GM21717 (cell line): ENCODE measurements at regions not wholly inside any gene's neighbourhood (a gene's known extent, or its start where the extent isn't known, plus 50 kb on each side); places are given as distances from the start of the nearest gene placed in this dataset.

ENCODE experiments used
- ATAC-seq: cut with Tn5 transposase; IDR thresholded peaks from one replicate; pipeline ENCODE4 v1.9.1; 2021; ENCODE audit warnings: mild to moderate bottlenecking, moderate library complexity; ENCODE audit not compliant: unreplicated experiment

DNA sequence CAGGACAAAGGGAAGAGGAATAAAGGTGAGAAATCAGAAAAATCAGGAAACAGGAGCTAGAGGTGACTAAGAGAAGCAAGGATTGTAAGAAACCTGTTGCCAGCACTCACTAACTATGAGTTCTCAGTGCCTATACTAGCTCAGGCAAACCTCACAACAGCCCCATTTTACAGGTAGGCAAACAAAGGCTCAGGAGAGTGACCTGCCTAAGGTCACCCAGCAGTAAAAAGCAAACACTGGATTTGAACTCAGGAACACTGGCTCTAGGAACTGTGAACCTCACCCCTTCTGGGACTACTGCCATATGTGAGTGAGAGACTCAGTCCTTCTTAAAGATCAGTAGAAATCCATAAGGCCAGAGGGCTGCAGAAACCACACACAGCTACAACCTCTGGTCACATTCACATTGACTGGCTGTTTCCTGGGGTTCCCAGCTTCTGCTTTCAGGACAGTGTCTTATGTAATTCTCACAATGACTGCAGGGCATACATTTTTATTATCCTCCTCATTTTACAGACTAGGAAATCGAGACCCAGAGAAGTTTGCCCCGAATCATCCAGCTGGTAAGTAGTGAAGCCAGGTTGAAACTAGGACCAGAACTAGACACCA lies 80.7 kb upstream of the MAFB start:
- no peak for ATAC-seq

GRCh38 chr20:40770564-40771307 lies 81.7 kb upstream of the MAFB start:
- no peak for ATAC-seq

DNA sequence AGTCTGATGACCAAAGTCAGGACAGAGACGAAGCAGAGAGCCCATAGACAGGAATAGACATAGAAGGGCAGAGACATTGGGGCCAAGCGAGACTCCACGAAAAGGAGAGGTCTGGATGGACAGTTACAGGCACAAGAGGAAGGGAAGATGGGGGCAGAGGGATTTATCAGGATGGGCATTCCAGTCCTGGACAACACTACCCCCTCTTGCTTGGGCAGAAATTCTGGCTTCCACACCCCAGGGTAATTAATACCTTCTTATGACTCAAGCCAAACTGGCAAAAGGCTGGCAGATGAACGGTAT lies 82.2 kb upstream of the MAFB start:
- no peak for ATAC-seq

DNA sequence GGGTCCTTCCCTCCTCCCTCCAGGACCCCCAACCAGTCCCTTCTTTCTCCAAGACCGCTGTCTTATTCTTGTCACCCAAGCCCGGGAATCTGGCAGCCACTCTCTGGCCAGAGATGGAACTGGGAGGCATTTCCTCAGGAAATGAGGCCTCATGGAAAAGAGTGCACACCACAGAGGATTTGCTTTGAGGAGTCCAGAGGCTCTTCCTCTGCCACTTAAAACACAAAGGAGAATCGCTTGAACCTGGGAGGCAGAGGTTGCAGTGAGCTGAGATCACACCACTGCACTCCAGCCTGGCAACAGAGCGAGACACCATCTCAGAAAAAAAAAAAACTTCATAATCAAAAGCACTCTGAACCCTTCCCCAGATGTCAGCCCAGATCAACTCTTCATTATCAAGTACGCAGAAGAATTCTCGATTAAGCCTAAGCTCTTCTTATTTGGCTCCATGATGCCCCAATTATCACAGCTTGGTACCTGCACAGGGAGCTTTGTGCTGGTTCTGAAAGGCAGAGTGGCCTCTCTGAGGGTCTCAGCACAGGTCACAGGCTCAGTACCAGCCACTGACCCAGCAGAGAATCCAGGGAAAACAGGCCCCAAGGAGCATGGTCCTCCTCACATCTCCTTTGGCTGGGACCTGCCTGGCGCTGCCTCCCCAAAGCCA lies 82.9 kb upstream of the MAFB start:
- ATAC-seq: no peak

DNA sequence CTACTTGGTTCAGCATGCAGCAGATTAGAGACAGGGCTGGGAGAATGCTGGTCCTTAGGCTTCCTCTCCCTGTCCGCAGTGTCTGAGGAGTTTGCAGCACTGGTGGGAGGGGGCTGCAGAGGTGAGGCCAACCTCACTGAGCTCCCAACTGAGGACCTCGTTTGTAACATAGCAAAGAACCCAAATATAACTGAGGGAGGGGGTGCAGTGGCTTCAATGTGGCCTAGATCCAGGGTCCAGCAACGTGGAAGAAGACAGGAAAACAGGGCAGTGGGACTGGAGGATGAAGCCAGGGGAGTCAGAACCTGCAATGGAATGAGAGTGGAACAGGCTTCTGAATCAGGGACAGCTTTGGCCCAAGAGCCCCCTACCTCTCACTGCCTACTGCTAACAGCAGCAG lies 84.3 kb upstream of the MAFB start:
- no peak for ATAC-seq

DNA sequence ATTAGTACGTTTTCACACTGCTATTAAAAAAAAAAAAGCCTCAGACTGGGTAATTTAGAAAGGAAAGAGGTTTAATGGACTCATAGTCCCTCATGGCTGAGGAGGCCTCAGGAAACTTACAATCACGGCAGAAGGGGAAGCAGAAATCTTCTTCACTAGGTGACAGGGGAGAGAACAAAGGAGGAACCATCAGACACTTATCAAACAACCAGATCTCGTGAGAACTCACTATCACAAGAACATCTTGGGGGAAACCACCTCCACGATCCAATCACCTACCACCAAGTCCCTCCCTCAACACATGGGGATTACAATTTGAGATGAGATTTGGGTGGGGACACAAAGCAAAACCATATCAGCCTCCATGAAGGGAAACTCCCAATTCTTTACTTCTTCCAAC lies 85.2 kb upstream of the MAFB start:
- no peak for ATAC-seq

DNA sequence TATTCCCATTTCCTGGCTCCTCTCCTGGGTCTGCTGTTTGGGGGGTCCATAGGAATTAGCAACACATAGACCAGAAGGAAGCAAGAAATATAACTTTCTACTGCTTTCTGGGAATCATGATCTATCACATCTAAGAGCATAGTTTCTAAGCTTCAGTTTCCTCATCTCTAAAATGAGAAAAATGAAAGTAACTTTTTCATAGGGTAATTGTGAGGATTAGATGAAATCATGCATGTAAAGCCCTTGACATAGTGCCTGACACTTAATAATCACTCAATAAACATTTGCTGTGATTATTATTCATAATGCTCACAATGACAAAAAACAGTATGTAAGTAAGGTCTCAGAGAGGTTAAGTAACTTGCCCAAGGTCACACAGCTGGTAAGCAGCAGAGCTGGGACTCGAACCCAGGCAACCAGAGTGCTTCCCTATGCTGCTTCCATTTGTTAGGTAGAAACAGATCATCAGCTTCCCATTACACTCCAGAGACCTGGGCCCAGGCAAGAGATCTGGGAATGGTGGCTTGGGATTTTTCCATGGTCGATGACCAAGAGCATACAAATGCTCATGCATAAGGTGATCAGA lies 86.6 kb upstream of the MAFB start:
- ATAC-seq: no peak

GRCh38 chr20:40776466-40777457 lies 87.7 kb upstream of the MAFB start:
- ATAC-seq: no peak

- no peak for ATAC-seq
These were observed 88.6 kb upstream of the MAFB start for GRCh38 chr20:40777653-40778052.

DNA sequence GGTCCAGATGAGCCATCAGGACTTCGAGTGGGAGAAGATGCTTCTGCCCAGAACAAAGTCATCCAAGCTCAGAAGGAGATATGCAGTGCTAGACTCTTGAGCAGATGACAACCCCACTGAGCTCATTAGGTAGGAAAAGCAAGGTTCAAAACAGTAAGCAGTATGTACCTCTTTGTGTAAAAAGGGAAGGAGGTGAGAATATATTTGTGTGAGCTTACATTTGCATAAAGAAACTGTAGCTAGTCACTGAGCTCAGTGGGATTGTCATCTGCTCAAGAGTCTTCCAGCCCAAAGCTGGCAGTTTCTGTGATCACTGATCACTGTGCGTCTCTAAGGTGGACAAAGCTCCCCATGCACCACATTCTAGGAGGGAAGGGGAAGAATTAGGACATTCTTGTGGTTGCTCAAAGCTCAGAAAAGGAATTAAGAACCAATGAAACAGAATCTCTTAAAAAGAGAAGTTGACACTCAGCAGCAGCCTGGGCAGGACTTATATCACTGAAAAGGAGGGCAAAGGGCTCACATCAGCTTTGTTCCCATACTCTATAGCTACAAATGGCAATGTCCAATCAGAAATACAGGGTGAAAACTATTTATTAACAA lies 90.0 kb upstream of the MAFB start:
- ATAC-seq: no peak

- ATAC-seq: no peak
These were observed 92.4 kb upstream of the MAFB start for GRCh38 chr20:40781327-40782042.

GRCh38 chr20:40782043-40782368 lies 93.0 kb upstream of the MAFB start:
- ATAC-seq: no peak

DNA sequence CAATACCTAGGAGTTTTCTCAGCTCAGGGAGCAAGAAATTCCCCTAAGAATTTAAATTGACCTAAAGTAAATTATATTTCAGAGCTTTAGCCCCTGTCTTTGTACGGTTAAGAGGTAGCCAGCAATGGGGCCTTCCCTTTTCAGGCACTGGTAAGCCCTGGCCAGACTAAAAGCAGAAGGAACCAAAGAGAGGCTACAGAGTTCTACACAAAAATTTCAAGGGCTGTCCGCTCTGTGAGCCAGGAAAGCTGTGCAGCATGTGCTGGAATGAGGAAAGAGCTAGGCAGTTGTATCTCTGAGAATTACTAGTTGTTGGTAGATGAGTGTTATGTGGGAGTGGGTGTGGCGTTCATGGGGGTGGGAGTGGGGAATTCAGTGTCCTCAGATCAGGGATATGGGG lies 96.3 kb upstream of the MAFB start:
- ATAC-seq: no peak

GRCh38 chr20:40786336-40786735 lies 97.3 kb upstream of the MAFB start:
- no peak for ATAC-seq

GRCh38 chr20:40787941-40788340 lies 98.9 kb upstream of the MAFB start:
- ATAC-seq: no peak

GRCh38 chr20:40797425-40797824 lies 108.4 kb upstream of the MAFB start:
- no peak for ATAC-seq

- no peak for ATAC-seq
These were observed 109.0 kb upstream of the MAFB start for GRCh38 chr20:40798066-40798465.

DNA sequence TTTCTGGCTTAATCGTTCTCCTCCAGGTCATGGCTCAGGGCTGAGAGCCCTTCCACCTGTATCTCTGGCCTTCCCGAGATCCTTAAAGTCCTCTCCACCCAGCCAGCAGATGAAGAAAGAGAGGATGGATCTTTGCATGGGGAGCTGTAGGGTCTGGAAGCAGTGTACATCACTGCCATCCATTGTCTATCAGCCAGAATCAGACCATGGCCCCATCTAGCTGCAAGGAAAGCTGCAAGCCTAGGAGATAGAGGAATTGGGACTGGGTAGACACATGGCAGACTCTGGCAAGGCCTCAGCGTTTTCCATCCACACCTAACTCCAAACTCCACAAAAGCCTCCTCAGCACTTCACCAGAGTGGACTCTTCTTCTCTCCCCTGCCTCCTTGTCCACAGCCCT lies 113.8 kb upstream of the MAFB start:
- no peak for ATAC-seq

DNA sequence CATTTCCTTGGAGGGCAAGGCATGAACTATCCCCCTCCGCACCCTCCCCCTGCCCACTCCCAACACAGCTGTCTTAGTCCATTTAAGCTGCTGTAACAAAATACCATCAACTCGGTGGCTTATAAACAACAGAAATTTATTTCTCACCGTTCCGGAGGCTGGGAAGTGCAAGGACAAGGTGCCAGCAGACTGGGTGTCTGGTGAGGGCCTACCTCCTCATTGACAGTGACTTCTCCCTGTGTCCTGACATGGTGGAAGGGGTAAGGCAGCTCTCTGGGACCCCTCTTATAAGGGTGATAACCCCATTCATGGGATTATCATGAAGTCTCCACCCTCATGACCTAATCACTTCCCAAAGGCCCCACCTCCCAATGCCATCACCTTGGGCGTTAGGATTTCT lies 114.3 kb upstream of the MAFB start:
- no peak for ATAC-seq

GRCh38 chr20:40805592-40805991 lies 116.6 kb upstream of the MAFB start:
- no peak for ATAC-seq
